ENCODE measurements at regions not wholly inside any gene's neighbourhood (a gene's known extent, or its start where the extent isn't known, plus 50 kb on each side); places are given as distances from the start of the nearest gene placed in this dataset.

DNA sequence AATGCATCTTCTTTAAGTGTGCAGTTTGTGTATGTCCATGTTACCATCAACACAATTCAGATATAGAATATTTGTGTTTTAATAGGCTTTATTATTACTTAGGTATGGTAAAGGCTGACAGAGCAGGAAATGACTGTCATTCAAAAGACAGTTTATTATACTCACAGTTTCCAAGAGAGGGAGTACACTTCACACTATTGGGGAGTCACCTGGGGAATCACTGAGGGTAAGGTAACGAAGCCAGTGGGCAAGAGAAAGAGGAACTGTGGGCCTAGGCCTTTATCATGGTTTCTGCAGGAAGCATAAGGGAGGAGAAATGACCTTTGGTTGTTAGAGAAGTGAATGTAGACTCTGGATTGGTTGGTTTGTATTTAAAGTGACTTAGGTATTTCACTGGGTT lies 235.1 kb upstream of the HCCS start:
- Histone ChIP-seq H4K5ac (ENCODE audit: insufficient read length, low read depth, low read length) (no peak overlapping the region), H4K91ac (replicated peaks; ENCODE audit: insufficient read length, low read length) (no peak overlapping the region), H2BK5ac (ENCODE audit: low read depth, low read length) (no peak overlapping the region), H3K9me3 (ENCODE audit: insufficient read depth in 2 of 2, low read depth in 1 of 2, low read length in 1 of 2) (no peaks in the 10 kb centered on the region), H3K18ac (ENCODE audit: extremely low read depth, low read length) (no peak overlapping the region), H2BK15ac (ENCODE audit: low read length) (no peak overlapping the region), H3K4me1 (replicated peaks in 1 of 4; ENCODE audit: control insufficient read depth in 3 of 4, insufficient read depth in 4 of 4, low read length in 3 of 4) (no peaks in the 10 kb centered on the region), H4K8ac (ENCODE audit: extremely low read depth, insufficient read depth, low read length) (no peak overlapping the region), H2BK20ac (ENCODE audit: low read length) (no peak overlapping the region), H2AFZ (ENCODE audit: low read length) (no peak overlapping the region), H3K9ac (replicated peaks in 1 of 4; ENCODE audit: extremely low read depth in 1 of 4, low read depth in 3 of 4, low read length in 3 of 4) (no peak overlapping the region), H3K14ac (ENCODE audit: insufficient read length) (no peak overlapping the region), H3K23ac (ENCODE audit: insufficient read length) (no peak overlapping the region), H3K4me2 (ENCODE audit: insufficient read depth in 1 of 2, low read depth in 2 of 2, low read length in 2 of 2) (no peak overlapping the region), H3K23me2 (ENCODE audit: low read depth, low read length) (no peaks in the 10 kb centered on the region), H4K20me1 (replicated peaks in 1 of 2; ENCODE audit: control insufficient read depth in 1 of 2, insufficient read depth in 2 of 2, low read length in 2 of 2) (no peaks in the 10 kb centered on the region), H3K79me1 (ENCODE audit: low read depth, low read length) (no peaks in the 10 kb centered on the region), H3K79me2 (ENCODE audit: control insufficient read depth in 1 of 2, insufficient read depth in 2 of 2, low read length in 2 of 2) (no peaks in the 10 kb centered on the region), H3K36me3 (ENCODE audit: control insufficient read depth in 2 of 4, insufficient read depth in 4 of 4, low read length in 3 of 4) (no peaks in the 10 kb centered on the region), H3K27ac (ENCODE audit: low read depth, low read length) (no peak overlapping the region), H3K4ac (replicated peaks; ENCODE audit: insufficient read length, low read depth, low read length) (no peak overlapping the region), H3K27me3 (replicated peaks in 1 of 4; ENCODE audit: control insufficient read depth in 3 of 4, extremely low read depth in 1 of 4, insufficient read depth in 3 of 4, low read length in 3 of 4) (no peaks in the 10 kb centered on the region), H3K4me3 (ENCODE audit: extremely low read depth in 1 of 4, insufficient read depth in 2 of 4, low read depth in 3 of 4, low read length in 4 of 4) (no peak overlapping the region), H2BK12ac (ENCODE audit: low read depth, low read length) (no peak overlapping the region), H3K56ac (replicated peaks; ENCODE audit: insufficient read length, low read depth, low read length) (no peak overlapping the region), H2AK5ac (ENCODE audit: low read depth, low read length) (no peak overlapping the region), H2BK120ac (replicated peaks; ENCODE audit: low read depth, low read length) (no peak overlapping the region)
- FAIRE-seq (no peak), DNase-seq (ENCODE audit: low read depth in 1 of 2, low spot score in 2 of 2) (no peak)
- no peak for TF ChIP-seq YY1 (IDR thresholded peaks at IDR 0.05; ENCODE audit: low read depth, low read length)
- TF ChIP-seq FOSL1 (IDR thresholded peaks at IDR 0.05; ENCODE audit: insufficient read depth, low read depth, low read length) = no peak
- TF ChIP-seq RAD21 (IDR thresholded peaks at IDR 0.05 in 1 of 2, conservative IDR thresholded peaks at IDR 0.05 in 1 of 2; ENCODE audit: low read depth in 2 of 2, low read length in 2 of 2) = no peak
- no peak for TF ChIP-seq EP300 (IDR thresholded peaks at IDR 0.05; ENCODE audit: borderline replicate concordance in 1 of 2, low read depth in 2 of 2, low read length in 2 of 2)
- no peak for TF ChIP-seq SIX5 (IDR thresholded peaks at IDR 0.05; ENCODE audit: low read depth, low read length)
- no peak for TF ChIP-seq EGR1 (IDR thresholded peaks at IDR 0.05; ENCODE audit: borderline replicate concordance, low read depth, low read length)
- no peak for TF ChIP-seq TCF12 (IDR thresholded peaks at IDR 0.05; ENCODE audit: low read depth, low read length)
- no peak for TF ChIP-seq BACH1 (IDR thresholded peaks at IDR 0.05; ENCODE audit: low read length)
- no peak for TF ChIP-seq SP2 (IDR thresholded peaks at IDR 0.05; ENCODE audit: low read length)
- TF ChIP-seq NRF1 (IDR thresholded peaks at IDR 0.05; ENCODE audit: low read depth, low read length) = no peak
- TF ChIP-seq TAF1 (IDR thresholded peaks at IDR 0.05; ENCODE audit: low read depth, low read length) = no peak
- no peak for TF ChIP-seq RNF2 (IDR thresholded peaks at IDR 0.05; ENCODE audit: borderline replicate concordance, low read depth, low read length, missing control alignments, poor library complexity, severe bottlenecking)
- no peak for TF ChIP-seq TBP (IDR thresholded peaks at IDR 0.05; ENCODE audit: low read depth, low read length)
- no peak for TF ChIP-seq ZNF274 (IDR thresholded peaks at IDR 0.05; ENCODE audit: borderline replicate concordance, extremely low read depth, low read length)
- 88% methylated on average over 1 of the region's 1 CpG; no CpG with 5 or more reads in 1 of the 2 experiments for WGBS, 2 experiments (ENCODE audit: extremely low coverage in 1 of 2, insufficient coverage in 1 of 2, insufficient read length in 1 of 2, insufficient replicate concordance in 2 of 2, low coverage in 1 of 2, low lambda C conversion rate in 2 of 2, missing lambda C conversion rate in 1 of 2)
- ChIA-PET CTCF (ENCODE audit: partially characterized antibody) (no interaction called here), POLR2A (ENCODE audit: partially characterized antibody) (no interaction called here)
